ENCODE measurements at regions not wholly inside any gene's neighbourhood (a gene's known extent, or its start where the extent isn't known, plus 50 kb on each side); places are given as distances from the start of the nearest gene placed in this dataset.
"Not testable (repeated sequence)": the region's sequence is repeated elsewhere in the genome, so short reads cannot be mapped to it uniquely, and the experiment has no call there.

DNA sequence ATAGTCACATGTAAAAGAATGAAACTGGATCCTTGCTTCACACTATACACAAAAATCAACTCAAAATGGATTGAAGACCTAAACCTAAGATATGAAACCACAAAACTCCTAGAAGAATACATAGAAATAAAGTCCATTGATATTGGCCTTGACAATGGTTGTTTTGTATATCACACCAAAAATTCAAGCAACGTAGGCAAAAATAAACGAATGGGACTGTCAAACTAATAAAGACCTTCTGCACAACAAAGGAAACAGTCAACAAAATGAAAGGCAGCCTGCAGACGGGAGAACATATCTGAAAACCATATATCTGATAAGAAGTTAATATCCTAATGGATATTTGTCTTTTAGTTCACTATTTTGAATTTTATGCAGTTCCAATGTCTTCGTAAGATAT, 292.3 kb upstream of the CNTN5 start:
- Histone ChIP-seq H3K27me3 (ENCODE audit: low read depth, low read length) (no peaks in the 10 kb centered on the region), H3K9me3 (ENCODE audit: control insufficient read depth in 1 of 2, low read length in 2 of 2) (no peaks in the 10 kb centered on the region), H3K4me1 (ENCODE audit: control insufficient read depth in 1 of 2, insufficient read depth in 2 of 2, low read length in 2 of 2) (no peaks in the 10 kb centered on the region), H3K27ac (ENCODE audit: low read length) (no peak overlapping the region), H3K4me3 (ENCODE audit: low read depth in 1 of 2, low read length in 2 of 2) (no peak overlapping the region), H3K36me3 (ENCODE audit: control insufficient read depth in 1 of 2, insufficient read depth in 2 of 2, low read length in 2 of 2) (no peaks in the 10 kb centered on the region)

DNA sequence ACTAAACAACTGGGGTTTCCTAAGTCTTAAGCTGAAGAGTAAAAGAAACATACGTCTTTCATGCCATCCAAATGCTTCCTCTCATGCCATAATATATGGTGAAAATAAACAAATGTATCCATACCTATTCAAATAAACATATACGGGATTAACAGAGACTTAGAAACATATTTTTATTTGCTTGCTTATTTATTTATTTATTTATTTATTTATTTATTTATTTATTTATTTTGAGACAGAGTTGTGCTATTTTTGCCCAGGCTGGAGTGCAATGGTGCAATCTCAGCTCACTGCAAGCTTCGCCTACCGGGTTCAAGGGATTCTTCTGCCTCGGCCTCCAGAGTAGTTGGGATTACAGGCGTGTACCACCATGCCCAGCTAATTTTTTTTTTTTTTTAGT, 291.6 kb upstream of the CNTN5 start:
- no peak overlapping the region for H3K27ac ChIP-seq (ENCODE audit: low read length)
- no peak overlapping the region for H3K4me3 ChIP-seq (ENCODE audit: low read depth in 1 of 2, low read length in 2 of 2)
- H3K4me1 ChIP-seq (ENCODE audit: control insufficient read depth in 1 of 2, insufficient read depth in 2 of 2, low read length in 2 of 2), result no peaks in the 10 kb centered on the region
- no peaks in the 10 kb centered on the region for H3K36me3 ChIP-seq (ENCODE audit: control insufficient read depth in 1 of 2, insufficient read depth in 2 of 2, low read length in 2 of 2)
- H3K9me3 ChIP-seq (ENCODE audit: control insufficient read depth in 1 of 2, low read length in 2 of 2), result no peaks in the 10 kb centered on the region
- no peaks in the 10 kb centered on the region for H3K27me3 ChIP-seq (ENCODE audit: low read depth, low read length)

- H3K4me1 ChIP-seq (ENCODE audit: control insufficient read depth in 1 of 2, insufficient read depth in 2 of 2, low read length in 2 of 2), result no peaks in the 10 kb centered on the region
- H3K27me3 ChIP-seq (ENCODE audit: low read depth, low read length), result no peaks in the 10 kb centered on the region
- no peaks in the 10 kb centered on the region for H3K36me3 ChIP-seq (ENCODE audit: control insufficient read depth in 1 of 2, insufficient read depth in 2 of 2, low read length in 2 of 2)
- H3K9me3 ChIP-seq (ENCODE audit: control insufficient read depth in 1 of 2, low read length in 2 of 2), result no peaks in the 10 kb centered on the region
- no peak overlapping the region for H3K4me3 ChIP-seq (ENCODE audit: low read depth in 1 of 2, low read length in 2 of 2)
- no peak overlapping the region for H3K27ac ChIP-seq (ENCODE audit: low read length)
Measured at GRCh38 chr11:98732947-98733346, 287.8 kb upstream of the CNTN5 start.

GRCh38 chr11:98733378-98733777, 287.4 kb upstream of the CNTN5 start:
- H3K27me3 ChIP-seq (ENCODE audit: low read depth, low read length); H3K27ac ChIP-seq (ENCODE audit: low read length); H3K4me1 ChIP-seq (ENCODE audit: control insufficient read depth in 1 of 2, insufficient read depth in 2 of 2, low read length in 2 of 2); H3K36me3 ChIP-seq (ENCODE audit: control insufficient read depth in 1 of 2, insufficient read depth in 2 of 2, low read length in 2 of 2); H3K9me3 ChIP-seq (ENCODE audit: control insufficient read depth in 1 of 2, low read length in 2 of 2); H3K4me3 ChIP-seq (ENCODE audit: low read depth in 1 of 2, low read length in 2 of 2): not testable (repeated sequence)

DNA sequence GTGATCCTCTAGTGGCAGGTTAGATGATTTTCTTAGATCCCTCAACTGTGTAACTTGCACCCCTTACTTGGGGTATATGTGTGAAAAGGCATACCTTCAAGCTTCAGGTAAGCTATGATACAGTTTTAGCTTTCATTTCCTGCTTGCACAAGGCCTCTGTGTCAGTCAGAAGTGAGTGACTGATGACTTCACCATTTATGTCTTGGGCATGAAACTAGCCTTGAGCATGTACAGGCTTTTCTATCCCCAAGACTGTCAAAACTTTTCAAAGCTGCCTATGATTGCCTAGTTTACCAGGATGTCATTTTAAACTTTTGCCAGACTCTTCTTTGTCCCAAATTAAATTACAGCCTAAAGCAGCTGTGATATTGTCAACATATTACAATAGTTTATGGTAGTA, 286.1 kb upstream of the CNTN5 start:
- no peaks in the 10 kb centered on the region for H3K9me3 ChIP-seq (ENCODE audit: control insufficient read depth in 1 of 2, low read length in 2 of 2)
- H3K4me1 ChIP-seq (ENCODE audit: control insufficient read depth in 1 of 2, insufficient read depth in 2 of 2, low read length in 2 of 2), result no peaks in the 10 kb centered on the region
- H3K27me3 ChIP-seq (ENCODE audit: low read depth, low read length), result no peaks in the 10 kb centered on the region
- H3K4me3 ChIP-seq (ENCODE audit: low read depth in 1 of 2, low read length in 2 of 2), result no peak overlapping the region
- no peaks in the 10 kb centered on the region for H3K36me3 ChIP-seq (ENCODE audit: control insufficient read depth in 1 of 2, insufficient read depth in 2 of 2, low read length in 2 of 2)
- H3K27ac ChIP-seq (ENCODE audit: low read length), result no peak overlapping the region

DNA sequence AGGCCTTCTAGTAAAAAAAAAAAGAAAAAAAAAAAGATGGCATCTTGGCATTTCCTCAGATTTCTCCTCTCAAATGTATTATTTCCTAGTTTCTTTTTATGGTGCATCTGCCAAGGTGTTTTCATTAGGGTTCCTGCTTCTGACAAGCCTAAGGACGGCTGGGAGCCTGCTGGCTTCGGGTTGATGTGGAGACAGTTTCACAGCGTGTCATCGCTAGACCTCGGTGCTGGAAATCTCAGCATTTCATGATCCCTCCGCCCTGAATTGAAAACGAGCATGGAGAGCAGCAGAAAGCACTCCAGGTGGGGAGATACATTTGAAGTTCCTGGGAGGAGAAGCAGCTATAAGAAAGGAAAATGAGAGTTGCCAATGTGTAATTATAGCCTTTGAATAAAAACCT, 283.9 kb upstream of the CNTN5 start:
- Histone ChIP-seq H3K27me3 (ENCODE audit: low read depth, low read length) (no peaks in the 10 kb centered on the region), H3K4me1 (ENCODE audit: control insufficient read depth in 1 of 2, insufficient read depth in 2 of 2, low read length in 2 of 2) (no peaks in the 10 kb centered on the region), H3K27ac (ENCODE audit: low read length) (no peak overlapping the region), H3K9me3 (ENCODE audit: control insufficient read depth in 1 of 2, low read length in 2 of 2) (no peaks in the 10 kb centered on the region), H3K36me3 (ENCODE audit: control insufficient read depth in 1 of 2, insufficient read depth in 2 of 2, low read length in 2 of 2) (no peaks in the 10 kb centered on the region), H3K4me3 (ENCODE audit: low read depth in 1 of 2, low read length in 2 of 2) (no peak overlapping the region)

DNA sequence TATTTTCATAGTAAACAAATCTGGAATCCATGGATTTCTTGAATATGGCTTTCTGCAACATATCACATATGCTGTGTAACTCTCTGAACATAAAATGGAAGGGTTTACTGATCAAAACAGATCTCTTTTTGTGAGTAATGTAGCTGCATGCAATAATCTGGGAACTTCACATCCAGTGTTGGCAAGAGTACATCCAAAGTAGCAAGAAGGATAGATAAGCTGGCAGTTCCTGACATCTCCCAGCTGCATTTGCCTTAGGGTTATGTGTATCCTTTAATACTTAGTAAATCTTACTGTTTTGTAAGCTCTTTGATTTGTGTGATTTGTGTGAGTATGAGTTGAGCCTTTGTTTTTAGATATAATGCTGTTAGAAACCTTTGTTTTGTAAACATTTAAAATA, 280.4 kb upstream of the CNTN5 start:
- H3K4me1 ChIP-seq (ENCODE audit: control insufficient read depth in 1 of 2, insufficient read depth in 2 of 2, low read length in 2 of 2), result no peaks in the 10 kb centered on the region
- no peaks in the 10 kb centered on the region for H3K27me3 ChIP-seq (ENCODE audit: low read depth, low read length)
- no peak overlapping the region for H3K4me3 ChIP-seq (ENCODE audit: low read depth in 1 of 2, low read length in 2 of 2)
- no peak overlapping the region for H3K27ac ChIP-seq (ENCODE audit: low read length)
- H3K9me3 ChIP-seq (ENCODE audit: control insufficient read depth in 1 of 2, low read length in 2 of 2), result no peaks in the 10 kb centered on the region
- H3K36me3 ChIP-seq (ENCODE audit: control insufficient read depth in 1 of 2, insufficient read depth in 2 of 2, low read length in 2 of 2), result no peaks in the 10 kb centered on the region

- not testable (repeated sequence) for H3K9me3 ChIP-seq (ENCODE audit: control insufficient read depth in 1 of 2, low read length in 2 of 2); H3K4me1 ChIP-seq (ENCODE audit: control insufficient read depth in 1 of 2, insufficient read depth in 2 of 2, low read length in 2 of 2); H3K27ac ChIP-seq (ENCODE audit: low read length); H3K36me3 ChIP-seq (ENCODE audit: control insufficient read depth in 1 of 2, insufficient read depth in 2 of 2, low read length in 2 of 2); H3K4me3 ChIP-seq (ENCODE audit: low read depth in 1 of 2, low read length in 2 of 2); H3K27me3 ChIP-seq (ENCODE audit: low read depth, low read length)
Measured at GRCh38 chr11:98763446-98763845, 257.3 kb upstream of the CNTN5 start.

DNA sequence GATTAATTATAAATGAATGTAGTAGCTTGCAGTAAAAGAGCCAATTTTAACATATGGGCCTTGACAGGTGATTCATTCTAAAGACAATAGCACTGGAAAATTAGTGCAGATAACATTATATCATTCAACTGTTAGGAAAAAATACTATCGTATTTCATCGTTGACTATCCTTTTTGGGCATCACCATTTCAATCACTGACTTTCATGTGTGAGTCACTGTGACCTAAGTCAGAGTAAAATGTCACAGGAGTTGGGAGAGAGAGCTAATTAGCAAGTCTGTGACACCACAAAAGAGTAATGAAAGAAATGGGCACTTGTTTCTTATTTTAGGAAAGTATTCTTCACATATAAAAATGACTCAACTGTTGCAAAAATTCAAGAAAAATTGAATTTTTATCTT, 253.8 kb upstream of the CNTN5 start:
- Histone ChIP-seq H3K27me3 (ENCODE audit: low read depth, low read length) (no peaks in the 10 kb centered on the region), H3K36me3 (ENCODE audit: control insufficient read depth in 1 of 2, insufficient read depth in 2 of 2, low read length in 2 of 2) (no peaks in the 10 kb centered on the region), H3K4me3 (ENCODE audit: low read depth in 1 of 2, low read length in 2 of 2) (no peak overlapping the region), H3K27ac (ENCODE audit: low read length) (no peak overlapping the region), H3K9me3 (ENCODE audit: control insufficient read depth in 1 of 2, low read length in 2 of 2) (peaks cover 0 to 2% of the 10 kb centered on the region in 2 donors), H3K4me1 (ENCODE audit: control insufficient read depth in 1 of 2, insufficient read depth in 2 of 2, low read length in 2 of 2) (no peaks in the 10 kb centered on the region)

- H3K36me3 ChIP-seq (ENCODE audit: control insufficient read depth in 1 of 2, insufficient read depth in 2 of 2, low read length in 2 of 2); H3K27ac ChIP-seq (ENCODE audit: low read length); H3K9me3 ChIP-seq (ENCODE audit: control insufficient read depth in 1 of 2, low read length in 2 of 2); H3K4me3 ChIP-seq (ENCODE audit: low read depth in 1 of 2, low read length in 2 of 2); H3K27me3 ChIP-seq (ENCODE audit: low read depth, low read length); H3K4me1 ChIP-seq (ENCODE audit: control insufficient read depth in 1 of 2, insufficient read depth in 2 of 2, low read length in 2 of 2): not testable (repeated sequence)
Measured at GRCh38 chr11:98770046-98770445, 250.7 kb upstream of the CNTN5 start.

DNA sequence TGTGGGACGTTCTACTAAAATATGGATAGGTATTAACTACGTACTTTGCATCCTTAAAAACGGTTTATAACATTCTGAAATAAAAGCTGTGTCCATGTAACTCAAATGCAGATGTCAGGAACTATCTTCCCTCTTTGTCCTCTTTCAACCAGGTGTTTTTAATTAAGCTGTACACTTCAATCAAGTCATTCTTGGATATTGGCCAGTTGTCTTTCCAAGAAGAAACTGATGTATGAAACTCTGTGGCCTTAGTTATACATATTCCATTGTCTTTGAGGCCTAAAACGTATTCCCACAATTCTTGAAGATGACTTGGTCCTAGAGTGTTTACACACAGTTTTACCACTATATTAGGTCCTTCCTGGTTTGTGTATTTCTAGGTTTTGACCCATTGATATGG, 249.0 kb upstream of the CNTN5 start:
- peaks cover 0 to 5% of the 10 kb centered on the region in 2 donors for H3K9me3 ChIP-seq (ENCODE audit: control insufficient read depth in 1 of 2, low read length in 2 of 2)
- H3K4me3 ChIP-seq (ENCODE audit: low read depth in 1 of 2, low read length in 2 of 2), result no peak overlapping the region
- H3K27ac ChIP-seq (ENCODE audit: low read length), result no peak overlapping the region

DNA sequence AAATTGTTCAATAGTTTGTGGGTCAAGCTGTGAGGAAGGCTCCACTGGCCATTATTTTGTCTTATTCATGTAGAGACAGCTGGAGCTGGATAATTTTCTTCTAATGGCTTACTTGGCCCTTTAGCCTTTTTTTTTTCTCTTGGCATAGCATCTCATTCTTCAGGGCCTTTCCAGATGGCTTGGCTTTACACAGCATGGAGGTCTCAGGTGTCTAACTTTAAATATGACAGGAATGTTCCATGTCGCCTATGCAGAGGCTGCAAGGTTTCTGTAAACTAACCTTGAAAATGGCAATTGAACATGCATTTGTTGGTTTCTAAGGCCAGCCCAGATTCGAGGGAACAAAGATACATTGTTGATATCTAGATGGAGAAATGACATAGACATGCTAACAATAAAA, 247.9 kb upstream of the CNTN5 start:
- Histone ChIP-seq H3K9me3 (ENCODE audit: control insufficient read depth in 1 of 2, low read length in 2 of 2) (peaks cover 0 to 5% of the 10 kb centered on the region in 2 donors), H3K27ac (ENCODE audit: low read length) (no peak overlapping the region), H3K36me3 (ENCODE audit: control insufficient read depth in 1 of 2, insufficient read depth in 2 of 2, low read length in 2 of 2) (no peaks in the 10 kb centered on the region)

More for the DNA sequence above, 249.0 kb upstream of the CNTN5 start:
- Histone ChIP-seq H3K36me3 (ENCODE audit: control insufficient read depth in 1 of 2, insufficient read depth in 2 of 2, low read length in 2 of 2) (no peaks in the 10 kb centered on the region), H3K27me3 (ENCODE audit: low read depth, low read length) (no peaks in the 10 kb centered on the region), H3K4me1 (ENCODE audit: control insufficient read depth in 1 of 2, insufficient read depth in 2 of 2, low read length in 2 of 2) (no peaks in the 10 kb centered on the region)

More for the DNA sequence above, 247.9 kb upstream of the CNTN5 start:
- H3K27me3 ChIP-seq (ENCODE audit: low read depth, low read length), result no peaks in the 10 kb centered on the region
- H3K4me1 ChIP-seq (ENCODE audit: control insufficient read depth in 1 of 2, insufficient read depth in 2 of 2, low read length in 2 of 2), result no peaks in the 10 kb centered on the region
- no peak overlapping the region for H3K4me3 ChIP-seq (ENCODE audit: low read depth in 1 of 2, low read length in 2 of 2)

All from muscle layer of duodenum (tissue), 2 donors.